GM12891 (cell line): ENCODE measurements at regions not wholly inside any gene's neighbourhood (a gene's known extent, or its start where the extent isn't known, plus 50 kb on each side); places are given as distances from the start of the nearest gene placed in this dataset.

Experiments
- PAX5 ChIP-seq: IDR thresholded peaks from 2 replicates; pipeline ENCODE4 v1.6.1; 2011; ENCODE audit warnings: low read length, moderate library complexity, mild to moderate bottlenecking; ENCODE audit not compliant: insufficient read depth, severe bottlenecking
- POLR2A ChIP-seq: IDR thresholded peaks from 2 replicates; pipeline ENCODE4 v1.6.1; 2011; ENCODE audit warnings: low read depth, low read length, control low read depth
- POLR2AphosphoS5 ChIP-seq: IDR thresholded peaks from 2 replicates; pipeline ENCODE4 v1.6.1; 2011; ENCODE audit warnings: low read depth, low read length, control low read depth
- POU2F2 ChIP-seq: IDR thresholded peaks from 2 replicates; pipeline ENCODE4 v1.6.1; 2011; ENCODE audit warnings: low read depth, mild to moderate bottlenecking, control low read depth, low read length, moderate library complexity
- SPI1 ChIP-seq: IDR thresholded peaks from 2 replicates; pipeline ENCODE4 v1.6.1; 2011; ENCODE audit warnings: low read depth, low read length, control low read depth
- TAF1 ChIP-seq: IDR thresholded peaks from 2 replicates; pipeline ENCODE4 v1.6.1; 2011; ENCODE audit warnings: low read depth, low read length, control low read depth

DNA sequence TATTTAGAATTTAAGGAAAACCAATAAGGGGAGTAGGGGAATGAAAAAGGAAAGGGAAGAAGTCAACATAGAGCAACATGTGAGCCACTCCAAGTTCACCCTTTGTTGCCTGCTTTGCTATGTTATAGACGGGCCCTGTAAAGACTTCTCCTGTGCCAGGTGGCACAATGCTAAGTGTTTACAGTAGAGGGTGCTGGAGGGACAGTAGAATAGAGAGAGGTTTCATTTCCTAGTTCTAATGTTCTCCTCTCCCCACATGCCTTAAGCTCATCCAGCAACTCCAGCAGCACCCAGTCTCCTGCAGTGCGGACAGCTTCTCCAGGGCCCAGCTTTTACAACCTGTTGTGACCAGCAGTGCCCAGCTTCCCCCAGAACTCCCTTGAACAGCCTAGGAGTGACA is 468.0 kb downstream of the HS3ST3B1 start:
- TF ChIP-seq SPI1 (no peak), POLR2A (no peak), TAF1 (no peak), POLR2AphosphoS5 (no peak), POU2F2 (no peak), PAX5 (no peak)
